Left renal cortex interstitium (tissue), 4 donors: ENCODE measurements at regions not wholly inside any gene's neighbourhood (a gene's known extent, or its start where the extent isn't known, plus 50 kb on each side); places are given as distances from the start of the nearest gene placed in this dataset.
"Not testable (repeated sequence)": the region's sequence is repeated elsewhere in the genome, so short reads cannot be mapped to it uniquely, and the experiment has no call there.

Experiments
- DNase-seq, 4 donors: peaks; one replicate each; pipeline ENCODE4 v3.0.0-alpha.2; 2013; ENCODE audit warnings: low read depth in 4 of 4, low spot score in 2 of 4, missing footprints in 1 of 4

DNA sequence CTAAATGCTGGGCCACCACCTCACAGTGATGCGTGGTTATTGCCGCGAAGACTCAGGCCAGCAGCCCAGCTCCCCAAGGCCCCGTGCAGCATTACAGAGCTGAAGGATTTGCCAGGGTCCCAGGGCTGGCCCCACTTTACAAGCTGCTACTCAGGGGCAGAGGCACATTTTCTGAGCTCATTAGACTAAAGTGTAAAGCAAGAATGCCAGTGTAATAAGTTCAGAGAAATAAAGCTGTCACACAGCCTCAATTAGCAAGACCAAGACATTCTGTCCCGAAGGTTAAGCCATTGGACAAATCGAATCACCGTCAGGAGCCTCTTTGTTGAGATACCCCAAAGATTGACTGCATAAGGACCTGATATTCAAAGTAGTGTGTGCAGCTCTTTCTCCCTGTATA, 428.4 kb downstream of the EFNB2 start:
- no peak for DNase-seq

DNA sequence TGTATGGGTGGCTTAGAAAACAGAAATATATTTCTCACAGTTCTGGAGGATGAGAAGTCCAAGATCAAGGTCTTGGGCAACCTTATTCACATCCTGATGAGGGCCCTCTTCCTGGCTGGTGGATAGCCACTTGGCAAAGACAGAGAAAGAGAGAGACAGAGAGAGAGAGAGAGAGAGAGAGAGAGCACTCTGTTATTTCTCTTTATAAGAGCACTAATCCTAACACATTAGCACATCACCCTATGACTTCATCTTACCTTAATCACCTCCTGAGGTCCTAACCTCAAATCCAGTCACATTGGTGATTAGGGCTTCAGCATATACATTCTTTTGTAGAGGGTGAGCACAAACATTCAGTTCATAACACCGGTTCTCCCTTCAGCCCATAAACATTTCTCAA, 430.3 kb downstream of the EFNB2 start:
- DNase-seq: no peak

DNA sequence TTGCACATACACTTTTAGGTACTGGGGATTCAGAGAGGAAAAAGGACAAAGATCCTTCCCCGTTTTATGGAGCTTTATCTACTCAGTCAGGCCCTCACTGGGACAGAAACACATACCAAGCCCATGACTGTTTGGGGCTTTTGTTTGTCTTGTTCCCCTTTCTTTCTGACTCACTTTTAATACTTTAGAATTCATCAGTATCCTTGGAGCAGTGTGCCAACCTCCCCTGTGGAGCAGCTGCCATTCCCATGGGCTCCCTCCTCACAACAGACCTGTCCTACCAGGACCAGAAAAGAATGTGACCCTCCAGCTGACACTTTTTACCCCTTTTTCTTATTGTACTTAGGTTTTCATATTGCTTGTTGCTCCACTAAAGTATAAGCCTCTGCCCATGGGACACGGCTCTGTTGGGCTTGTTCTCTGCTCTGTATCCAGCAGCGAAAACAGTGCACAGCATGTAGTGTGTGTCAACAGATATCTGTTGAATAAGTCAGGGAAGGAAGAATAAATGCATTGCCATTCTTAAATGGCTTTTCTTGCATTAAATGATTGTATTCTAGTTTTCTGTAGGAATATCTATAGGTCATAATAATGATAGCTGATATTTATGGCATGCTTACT, 431.1 kb downstream of the EFNB2 start:
- DNase-seq: no peak

DNA sequence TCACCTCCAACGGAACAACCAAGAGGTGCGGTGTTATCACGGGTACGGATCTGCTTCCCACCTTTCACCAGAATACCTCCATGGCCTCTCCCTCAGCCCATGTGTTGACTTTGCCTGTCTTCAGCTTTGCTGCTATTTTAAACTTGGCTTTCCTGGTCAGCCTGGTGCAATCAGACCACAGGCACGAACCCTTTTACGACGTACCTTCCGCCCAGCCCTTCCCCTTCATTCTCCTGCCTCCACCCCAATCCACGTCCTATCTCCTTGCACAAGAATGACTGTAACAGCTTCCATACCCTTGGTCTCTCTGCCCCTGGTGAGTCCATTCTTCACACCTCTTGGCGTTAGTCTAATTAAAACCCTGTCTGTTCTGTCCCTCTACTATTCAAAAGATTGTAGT, 431.7 kb downstream of the EFNB2 start:
- DNase-seq: no peak

DNA sequence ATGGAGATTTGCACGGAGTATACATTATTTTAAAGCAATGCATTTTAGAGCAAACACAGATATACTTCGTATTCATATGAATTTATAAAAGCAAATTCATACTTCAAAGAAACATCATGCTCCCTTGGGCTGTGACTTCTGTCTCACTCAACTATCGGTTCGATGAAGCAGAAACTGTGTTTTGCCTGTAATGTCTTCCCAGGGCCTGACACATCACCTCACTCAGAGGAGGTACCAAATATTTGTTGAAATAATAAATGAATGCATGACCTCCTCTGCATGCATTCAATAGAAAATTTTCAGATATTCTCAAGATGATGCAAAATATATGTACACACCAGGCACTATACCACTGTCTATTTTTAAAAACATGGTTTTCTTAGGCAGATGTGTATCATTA, 432.7 kb downstream of the EFNB2 start:
- DNase-seq: no peak

DNA sequence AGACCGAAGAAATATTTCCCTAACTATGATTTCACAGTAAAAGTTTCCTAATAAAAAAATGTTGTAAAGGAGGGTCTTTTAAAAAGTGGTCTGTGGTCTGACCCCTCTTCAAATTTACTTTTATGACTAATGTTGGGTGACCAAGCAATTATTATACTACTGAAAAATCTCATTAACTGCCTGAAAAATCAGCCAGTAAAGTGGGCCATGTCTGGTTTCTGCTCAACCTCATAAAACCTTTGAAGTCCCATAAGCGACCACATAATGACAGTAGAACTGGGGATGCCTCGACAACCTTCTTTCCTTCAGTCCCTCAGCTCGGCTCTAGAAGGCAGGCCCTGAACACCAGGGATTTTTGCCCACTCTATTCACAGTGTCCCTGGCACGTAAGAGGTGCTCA, 434.3 kb downstream of the EFNB2 start:
- no peak for DNase-seq

DNA sequence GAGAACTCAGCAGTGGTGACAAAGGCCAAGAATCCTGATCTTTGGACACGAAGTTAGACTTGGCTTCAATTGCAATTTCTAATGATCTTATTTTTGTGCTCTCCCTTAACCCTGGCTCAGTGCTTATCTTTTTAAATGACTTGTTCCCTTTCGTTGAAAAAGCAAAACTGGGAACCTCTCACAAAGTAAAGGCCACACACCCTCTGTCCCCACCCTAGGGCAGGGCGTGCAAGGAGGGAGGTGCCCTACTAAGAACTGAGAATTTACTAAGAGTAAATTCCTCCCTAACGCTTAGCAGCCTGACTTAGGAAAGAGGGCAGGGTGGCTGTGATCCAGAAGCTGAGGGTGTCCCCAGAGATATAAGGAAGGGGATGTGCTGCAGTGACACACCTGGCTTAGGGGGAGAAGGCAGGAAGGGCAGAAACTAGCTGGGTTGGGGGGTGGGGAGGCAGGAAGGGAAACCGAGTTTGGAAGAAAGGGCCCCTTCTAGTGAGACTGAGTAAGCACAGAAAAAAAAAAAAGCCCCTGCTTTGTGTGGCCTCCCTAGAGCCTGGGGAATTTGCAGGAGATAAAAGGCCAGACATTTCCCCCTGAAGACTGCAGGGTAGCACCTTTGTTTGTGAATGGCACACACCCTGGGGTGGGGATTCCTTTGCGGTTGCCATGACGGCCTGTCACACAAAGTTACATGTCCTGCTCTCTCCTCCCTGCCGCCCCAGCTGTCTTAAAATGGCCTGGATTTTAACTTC, 435.1 kb downstream of the EFNB2 start:
- no peak for DNase-seq

DNA sequence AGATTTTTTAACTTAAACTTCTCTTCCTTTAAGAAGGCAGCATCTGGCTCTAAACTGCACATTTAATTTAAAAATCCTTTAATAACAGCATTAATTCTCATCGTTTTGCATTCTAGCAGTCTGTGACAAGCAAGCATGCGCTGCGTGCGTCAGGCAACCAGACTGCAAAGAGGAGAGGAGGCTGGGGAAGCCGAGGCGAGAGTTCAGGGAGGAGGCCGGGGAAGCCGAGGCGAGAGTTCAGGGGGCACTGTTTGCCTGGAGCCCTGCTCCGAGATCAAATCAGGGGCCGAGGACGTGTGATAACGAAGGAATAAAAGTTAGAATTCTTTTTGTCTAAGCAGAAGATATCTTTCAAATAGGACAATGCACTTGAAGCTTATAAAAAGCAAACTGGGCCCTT, 435.7 kb downstream of the EFNB2 start:
- no peak for DNase-seq

DNA sequence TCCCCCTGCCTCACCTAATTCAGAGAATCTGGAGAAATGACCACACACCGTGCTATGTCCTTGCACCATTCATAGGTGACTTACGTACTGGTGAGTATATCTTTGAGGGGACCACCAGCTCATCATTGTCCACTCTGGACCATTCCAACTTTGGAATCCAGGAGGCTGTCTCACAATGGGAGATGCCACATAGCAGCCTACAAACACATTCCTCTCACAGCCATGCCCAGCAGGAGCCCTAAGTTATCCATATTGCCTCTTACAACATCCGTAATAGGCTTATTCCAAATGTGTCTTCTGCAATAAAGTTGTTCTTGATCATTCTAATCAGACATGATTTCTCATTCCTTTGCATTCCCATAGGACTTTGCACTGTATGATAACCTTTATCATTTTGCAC, 436.7 kb downstream of the EFNB2 start:
- DNase-seq: no peak

DNA sequence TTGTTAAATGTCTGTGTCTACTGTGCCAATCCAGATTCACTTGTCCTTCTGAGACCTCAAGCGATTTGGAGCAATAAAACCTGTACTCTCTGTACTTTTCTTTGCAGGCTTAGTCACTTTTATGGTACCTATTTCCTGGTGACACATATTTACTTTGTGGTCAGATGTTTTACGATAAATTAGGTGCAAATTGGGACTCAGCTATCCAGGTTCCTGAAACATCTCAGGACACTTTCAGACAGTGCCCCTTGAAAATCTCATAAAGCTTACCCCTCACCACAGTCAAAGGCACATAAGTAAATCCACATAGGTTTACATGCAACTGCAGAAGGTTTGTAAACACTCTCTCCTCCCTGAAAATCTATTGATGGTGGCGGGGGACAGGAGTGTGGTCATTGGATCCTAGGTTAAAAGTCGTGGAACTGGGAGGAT, 438.8 kb downstream of the EFNB2 start:
- no peak for DNase-seq

DNA sequence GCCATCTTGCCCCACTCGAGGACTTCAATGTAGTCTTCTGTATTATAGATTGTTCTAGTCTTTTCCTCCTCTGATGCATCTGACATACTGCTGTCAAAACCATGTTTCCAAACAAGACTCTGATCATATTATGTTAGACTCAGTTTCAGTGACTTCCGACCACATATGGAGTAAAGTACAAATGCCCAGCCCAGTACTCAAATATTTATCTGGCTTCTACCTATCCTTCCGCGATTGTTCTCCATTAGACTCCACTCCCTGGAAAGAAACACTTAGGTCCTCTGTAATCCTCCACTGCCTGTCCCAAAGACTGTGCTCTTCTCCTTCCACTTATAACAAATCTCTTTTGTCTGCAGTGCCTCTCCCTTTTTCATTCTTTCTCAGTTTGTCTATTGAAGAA, 439.5 kb downstream of the EFNB2 start:
- DNase-seq: no peak

DNA sequence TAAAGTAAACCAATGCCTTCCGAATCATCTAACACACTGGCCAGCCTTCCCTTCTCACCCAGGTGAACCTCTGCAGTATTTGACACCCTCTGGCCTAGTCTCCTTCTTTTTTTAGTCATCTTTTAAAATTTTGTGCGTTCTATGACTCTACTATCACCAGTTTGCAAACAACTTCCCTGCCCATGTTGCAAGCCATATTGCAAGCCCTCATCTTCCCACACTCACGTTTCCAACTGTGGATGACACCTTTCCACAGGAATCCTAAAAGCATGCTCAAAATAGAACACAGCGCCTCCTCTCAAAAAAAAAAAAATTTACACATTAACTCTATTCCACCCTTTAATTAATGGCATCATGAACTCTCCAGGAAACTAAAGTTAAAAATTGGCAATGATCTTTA, 440.1 kb downstream of the EFNB2 start:
- DNase-seq: no peak

DNA sequence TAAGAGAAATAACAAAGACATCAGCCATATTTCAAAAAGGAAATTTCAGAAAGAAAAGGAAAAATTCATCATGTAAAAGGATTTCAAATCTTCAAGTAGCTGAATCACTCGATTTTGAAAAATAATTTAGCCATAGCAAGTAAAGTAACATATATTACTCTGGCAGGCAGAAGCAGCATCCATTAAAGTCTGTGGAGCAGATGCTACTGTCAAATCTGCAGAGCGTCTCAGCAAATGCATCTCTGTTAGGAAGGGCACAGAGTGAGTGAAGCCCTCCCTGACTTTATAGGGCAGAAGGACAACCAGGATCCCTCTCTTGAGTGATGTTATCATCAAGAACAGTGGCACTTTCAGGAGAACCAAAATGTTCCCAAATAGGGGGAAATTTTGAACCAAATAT, 445.5 kb downstream of the EFNB2 start:
- DNase-seq: no peak

DNA sequence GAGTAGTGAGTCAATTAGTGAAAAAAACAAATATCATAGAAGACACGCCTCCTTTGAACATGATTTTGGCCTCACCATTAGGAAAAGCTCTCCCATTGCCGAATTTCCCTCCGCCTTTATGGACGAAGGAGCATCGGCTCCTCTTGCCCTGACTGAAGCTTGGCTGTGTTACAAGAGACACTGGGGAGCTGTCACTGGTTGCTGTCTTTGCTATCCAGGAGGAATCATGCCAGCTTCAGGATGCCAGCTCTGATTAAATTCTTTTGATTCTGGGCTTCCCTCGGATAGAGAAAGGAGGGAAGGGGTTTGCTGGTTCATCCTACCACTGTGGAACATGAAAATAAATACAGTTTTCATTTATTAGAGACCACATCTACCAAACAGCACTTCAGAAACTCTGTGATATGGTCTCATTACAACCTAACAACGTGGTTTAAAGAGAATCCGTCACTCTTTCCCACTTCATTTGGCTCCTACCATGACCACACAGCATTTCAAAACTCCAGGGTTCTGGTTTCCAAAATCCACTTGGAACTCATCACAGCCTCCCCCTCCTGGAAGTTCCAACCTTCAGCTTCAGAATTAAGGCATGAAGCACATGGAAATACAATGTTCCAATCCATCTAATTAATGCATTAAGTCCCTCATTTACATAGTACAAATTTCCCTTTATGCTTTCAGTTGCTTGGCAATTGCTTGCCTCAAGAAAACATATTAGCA, 446.0 kb downstream of the EFNB2 start:
- no peak for DNase-seq

DNA sequence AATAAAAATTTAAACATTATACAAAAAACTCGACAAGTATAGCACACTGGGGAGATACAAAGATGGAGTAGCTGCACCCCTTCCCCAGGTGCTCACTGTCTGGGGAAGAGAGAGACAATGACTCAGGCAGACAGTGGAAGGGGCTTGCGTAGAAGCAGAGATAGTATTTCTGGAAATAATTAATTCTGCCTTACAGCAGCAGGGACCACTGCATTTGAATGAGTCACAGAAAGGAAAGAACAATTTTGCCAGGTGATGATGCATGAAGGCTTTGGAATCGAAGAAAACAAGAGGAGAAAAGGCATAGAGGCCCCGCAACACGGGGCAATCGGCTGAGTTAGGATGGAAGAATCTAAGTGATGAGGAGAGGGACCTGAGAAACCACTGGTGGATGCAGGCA, 447.4 kb downstream of the EFNB2 start:
- peak in 1 of 4 donors; percentile 7 for DNase-seq

DNA sequence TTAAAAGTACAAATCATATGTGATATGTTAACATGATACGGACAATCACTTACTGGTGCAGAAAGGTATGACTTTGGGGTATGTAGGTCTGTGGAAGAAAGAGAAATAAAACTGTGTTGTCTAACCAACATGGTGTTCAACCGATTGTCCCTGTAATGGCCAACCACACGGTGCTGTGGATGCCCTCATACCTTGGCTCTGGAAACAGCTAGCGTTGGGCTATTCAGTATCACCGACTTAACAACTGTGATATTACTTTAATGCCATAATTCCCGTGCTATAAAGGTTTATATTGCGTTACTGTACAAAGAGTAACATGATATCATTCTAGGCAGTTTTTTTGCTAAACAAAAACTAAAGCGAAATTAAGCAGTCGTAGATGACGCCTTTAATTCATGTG, 448.3 kb downstream of the EFNB2 start:
- no peak for DNase-seq

DNA sequence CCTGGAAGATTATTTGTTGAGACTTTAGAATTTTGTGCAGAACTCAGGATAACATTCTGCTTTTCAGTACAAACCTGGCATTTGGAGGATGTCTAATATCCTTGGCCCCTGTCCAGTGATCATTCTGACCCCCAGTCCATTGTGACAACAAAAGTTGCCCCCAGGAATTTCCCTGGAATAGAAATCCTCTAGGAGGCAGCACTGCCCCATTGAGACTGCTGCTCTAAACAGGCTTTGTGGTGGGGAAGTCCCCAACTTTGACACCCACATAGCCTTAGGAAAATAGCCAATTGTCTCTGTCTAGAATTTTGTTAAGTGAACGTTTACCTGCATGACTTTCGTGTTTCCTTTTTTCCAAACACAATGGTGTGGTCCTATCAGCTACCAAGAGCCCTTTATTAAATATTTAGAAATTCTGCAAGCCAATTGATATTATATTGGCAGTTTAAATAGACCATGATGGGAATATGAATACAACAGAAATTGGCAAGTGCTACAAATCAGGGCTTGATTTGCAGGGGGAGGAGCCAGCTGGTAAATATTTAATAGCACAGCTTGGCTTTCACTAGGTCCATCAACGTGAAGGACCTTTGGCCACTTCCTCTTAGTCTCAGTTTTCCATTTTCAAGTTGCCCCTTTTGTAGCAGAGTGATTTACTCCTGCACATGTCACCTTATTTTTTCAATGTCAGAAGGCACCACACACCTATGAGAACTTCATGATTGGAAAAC, 451.7 kb downstream of the EFNB2 start:
- no peak for DNase-seq

DNA sequence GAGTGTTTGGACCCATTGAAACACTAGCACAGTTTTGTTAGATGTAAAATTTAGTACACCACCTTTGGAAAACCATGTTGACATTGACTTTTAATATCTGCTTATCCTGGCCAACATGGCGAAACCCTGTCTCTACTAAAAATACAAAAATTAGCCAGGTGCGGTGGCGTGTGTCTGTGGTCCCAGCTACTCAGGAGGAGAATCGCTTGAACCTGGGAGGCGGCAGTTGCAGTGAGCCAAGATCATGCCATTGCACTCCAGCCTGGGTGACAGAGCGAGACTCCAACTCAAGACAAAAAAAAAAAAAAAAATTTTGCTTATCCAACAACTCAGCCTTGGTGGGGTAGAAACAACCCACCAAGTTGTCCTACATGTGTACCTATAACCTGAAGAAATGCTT, 454.2 kb downstream of the EFNB2 start:
- DNase-seq: not testable (repeated sequence)

DNA sequence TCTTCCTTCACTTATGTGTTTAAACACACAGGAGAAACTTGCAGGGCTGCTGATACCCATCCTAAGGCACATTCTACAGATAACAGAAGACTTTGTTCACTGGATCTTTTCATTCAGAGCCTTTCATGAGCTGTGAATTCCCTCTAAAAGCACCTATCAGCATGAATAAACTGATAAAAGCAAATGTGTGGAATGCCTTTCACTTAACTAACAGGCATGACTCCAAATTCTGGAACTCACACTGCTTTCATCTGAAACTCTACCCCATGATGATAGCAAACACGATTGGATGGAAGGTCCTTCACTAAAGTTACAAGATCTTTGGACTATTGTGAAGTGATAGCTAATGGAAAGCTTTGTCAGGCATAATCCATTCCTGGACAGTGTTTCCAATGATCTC, 457.3 kb downstream of the EFNB2 start:
- DNase-seq: no peak

DNA sequence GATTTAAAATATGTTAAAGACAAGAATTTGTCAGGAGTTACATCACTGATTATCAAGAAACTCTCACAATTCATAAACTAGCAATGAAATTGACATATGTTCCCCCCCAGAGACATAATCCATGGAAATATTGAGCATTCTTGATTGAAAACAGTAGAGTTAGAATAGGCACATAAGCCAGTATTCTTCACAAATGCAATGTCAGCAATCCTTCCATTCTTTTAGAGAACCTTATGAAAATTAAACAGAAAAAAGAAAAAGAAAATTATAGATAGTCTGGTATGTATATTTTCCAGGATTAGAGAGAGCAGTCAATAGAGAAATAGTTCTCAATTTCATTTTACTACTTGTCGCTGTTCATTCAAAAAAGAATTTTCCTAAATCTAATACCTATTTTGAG, 458.4 kb downstream of the EFNB2 start:
- DNase-seq: no peak

DNA sequence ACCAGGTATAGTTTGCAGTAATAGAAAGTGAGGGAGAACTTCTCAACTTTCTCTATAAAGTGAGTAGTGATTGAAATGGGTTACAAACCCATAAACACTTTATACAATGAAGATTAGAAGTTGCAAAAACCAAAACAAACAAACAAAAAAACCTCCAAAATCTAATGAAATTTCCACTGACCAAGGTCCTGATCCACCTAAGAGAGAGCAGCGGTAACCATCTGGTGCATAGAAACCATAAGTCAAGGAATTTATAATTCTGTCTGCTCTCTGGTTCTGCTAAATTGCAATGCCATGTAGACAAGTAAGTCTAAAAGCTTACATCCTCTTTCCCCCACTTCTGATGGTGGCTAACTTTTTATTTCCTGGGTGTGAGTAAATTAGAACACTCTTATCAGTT, 463.4 kb downstream of the EFNB2 start:
- DNase-seq: no peak
